ENCODE measurements at regions not wholly inside any gene's neighbourhood (a gene's known extent, or its start where the extent isn't known, plus 50 kb on each side); places are given as distances from the start of the nearest gene placed in this dataset.

GRCh38 chr15:62503451-62503850, 338.4 kb upstream of the C2CD4B start:
- Mint-ChIP-seq H3K4me3 (ENCODE audit: unreplicated experiment) (no peak overlapping the region), H3K4me1 (ENCODE audit: low read depth) (peaks cover 41% of the 10 kb centered on the region), H3K36me3 (ENCODE audit: low read depth) (no peaks in the 10 kb centered on the region), H3K27ac (ENCODE audit: unreplicated experiment) (peak overlapping the region; percentile 75), H3K27me3 (ENCODE audit: low read depth) (no peaks in the 10 kb centered on the region), H3K9me3 (ENCODE audit: low read depth) (no peaks in the 10 kb centered on the region)
- TF ChIP-seq CTCF (IDR thresholded peaks at IDR 0.05) = no peak
- DNase-seq (ENCODE audit: low spot score) = no peak

- no peak for TF ChIP-seq CTCF (IDR thresholded peaks at IDR 0.05)
- H3K27me3 Mint-ChIP-seq (ENCODE audit: low read depth) = no peaks in the 10 kb centered on the region
- H3K4me3 Mint-ChIP-seq (ENCODE audit: unreplicated experiment) = no peak overlapping the region
- H3K36me3 Mint-ChIP-seq (ENCODE audit: low read depth) = no peaks in the 10 kb centered on the region
- peaks cover 32% of the 10 kb centered on the region for H3K4me1 Mint-ChIP-seq (ENCODE audit: low read depth)
- H3K27ac Mint-ChIP-seq (ENCODE audit: unreplicated experiment) = no peak overlapping the region
- no peak for DNase-seq (ENCODE audit: low spot score)
- H3K9me3 Mint-ChIP-seq (ENCODE audit: low read depth) = no peaks in the 10 kb centered on the region
These were observed 340.7 kb upstream of the C2CD4B start for GRCh38 chr15:62505762-62506161.

GRCh38 chr15:62506217-62506805, 341.2 kb upstream of the C2CD4B start:
- Mint-ChIP-seq H3K4me3 (ENCODE audit: unreplicated experiment) (no peak overlapping the region), H3K9me3 (ENCODE audit: low read depth) (no peaks in the 10 kb centered on the region), H3K36me3 (ENCODE audit: low read depth) (no peaks in the 10 kb centered on the region), H3K4me1 (ENCODE audit: low read depth) (peaks cover 32% of the 10 kb centered on the region), H3K27me3 (ENCODE audit: low read depth) (no peaks in the 10 kb centered on the region), H3K27ac (ENCODE audit: unreplicated experiment) (no peak overlapping the region)
- DNase-seq (ENCODE audit: low spot score) = no peak
- TF ChIP-seq CTCF (IDR thresholded peaks at IDR 0.05) = no peak

- H3K27ac Mint-ChIP-seq (ENCODE audit: unreplicated experiment) = no peak overlapping the region
- no peaks in the 10 kb centered on the region for H3K36me3 Mint-ChIP-seq (ENCODE audit: low read depth)
- no peaks in the 10 kb centered on the region for H3K9me3 Mint-ChIP-seq (ENCODE audit: low read depth)
- peaks cover 20% of the 10 kb centered on the region for H3K4me1 Mint-ChIP-seq (ENCODE audit: low read depth)
- H3K27me3 Mint-ChIP-seq (ENCODE audit: low read depth) = no peaks in the 10 kb centered on the region
- no peak overlapping the region for H3K4me3 Mint-ChIP-seq (ENCODE audit: unreplicated experiment)
- no peak for DNase-seq (ENCODE audit: low spot score)
- TF ChIP-seq CTCF (IDR thresholded peaks at IDR 0.05) = no peak
These were observed 344.4 kb upstream of the C2CD4B start for GRCh38 chr15:62509395-62509958.

- peaks cover 21% of the 10 kb centered on the region for H3K4me1 Mint-ChIP-seq (ENCODE audit: low read depth)
- H3K27me3 Mint-ChIP-seq (ENCODE audit: low read depth) = no peaks in the 10 kb centered on the region
- TF ChIP-seq CTCF (IDR thresholded peaks at IDR 0.05) = no peak
- H3K9me3 Mint-ChIP-seq (ENCODE audit: low read depth) = no peaks in the 10 kb centered on the region
- no peak overlapping the region for H3K4me3 Mint-ChIP-seq (ENCODE audit: unreplicated experiment)
- no peak for DNase-seq (ENCODE audit: low spot score)
- no peak overlapping the region for H3K27ac Mint-ChIP-seq (ENCODE audit: unreplicated experiment)
- no peaks in the 10 kb centered on the region for H3K36me3 Mint-ChIP-seq (ENCODE audit: low read depth)
These were observed 345.7 kb upstream of the C2CD4B start for GRCh38 chr15:62510791-62511190.

Measured in chondrocyte (in vitro differentiated cells).